CD4-positive, alpha-beta T cell treated with Interleukin-4 for 1 hour (primary cell): ENCODE measurements at regions not wholly inside any gene's neighbourhood (a gene's known extent, or its start where the extent isn't known, plus 50 kb on each side); places are given as distances from the start of the nearest gene placed in this dataset.
"Not testable (repeated sequence)": the region's sequence is repeated elsewhere in the genome, so short reads cannot be mapped to it uniquely, and the experiment has no call there.

Source experiments
- DNase-seq, 2 donors: peaks; one replicate each; pipeline ENCODE4 v3.0.0-alpha.2; 2020 to 2022

- no peak for DNase-seq
Observed at GRCh38 chr5:168093200-168093910, 198.1 kb upstream of the WWC1 start.

GRCh38 chr5:168096525-168096924 lies 194.9 kb upstream of the WWC1 start:
- DNase-seq: no peak

GRCh38 chr5:168097876-168098653 lies 193.4 kb upstream of the WWC1 start:
- no peak for DNase-seq

DNA sequence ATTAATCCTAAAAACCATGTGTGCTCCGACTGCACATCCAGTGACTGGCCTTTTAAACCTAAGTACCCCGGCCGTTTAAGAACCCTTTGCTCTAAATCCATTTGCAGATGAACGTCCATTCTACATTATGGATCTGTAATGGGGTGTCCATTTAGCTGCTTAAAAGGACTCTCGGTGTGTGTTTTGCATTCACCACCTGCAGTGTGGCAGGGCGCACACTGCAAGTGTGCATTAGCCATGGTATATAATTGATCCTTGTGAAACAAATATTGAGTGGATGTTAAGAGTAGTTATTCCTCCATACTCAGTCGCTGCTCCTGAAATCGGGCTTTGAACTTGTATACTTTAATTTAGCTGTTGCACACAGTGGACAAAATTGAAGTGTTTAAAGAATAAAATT lies 190.1 kb upstream of the WWC1 start:
- DNase-seq: no peak

GRCh38 chr5:168103018-168103417 lies 188.4 kb upstream of the WWC1 start:
- not testable (repeated sequence) for DNase-seq

- DNase-seq: no peak
Observed at GRCh38 chr5:168104350-168104749, 187.1 kb upstream of the WWC1 start.

DNA sequence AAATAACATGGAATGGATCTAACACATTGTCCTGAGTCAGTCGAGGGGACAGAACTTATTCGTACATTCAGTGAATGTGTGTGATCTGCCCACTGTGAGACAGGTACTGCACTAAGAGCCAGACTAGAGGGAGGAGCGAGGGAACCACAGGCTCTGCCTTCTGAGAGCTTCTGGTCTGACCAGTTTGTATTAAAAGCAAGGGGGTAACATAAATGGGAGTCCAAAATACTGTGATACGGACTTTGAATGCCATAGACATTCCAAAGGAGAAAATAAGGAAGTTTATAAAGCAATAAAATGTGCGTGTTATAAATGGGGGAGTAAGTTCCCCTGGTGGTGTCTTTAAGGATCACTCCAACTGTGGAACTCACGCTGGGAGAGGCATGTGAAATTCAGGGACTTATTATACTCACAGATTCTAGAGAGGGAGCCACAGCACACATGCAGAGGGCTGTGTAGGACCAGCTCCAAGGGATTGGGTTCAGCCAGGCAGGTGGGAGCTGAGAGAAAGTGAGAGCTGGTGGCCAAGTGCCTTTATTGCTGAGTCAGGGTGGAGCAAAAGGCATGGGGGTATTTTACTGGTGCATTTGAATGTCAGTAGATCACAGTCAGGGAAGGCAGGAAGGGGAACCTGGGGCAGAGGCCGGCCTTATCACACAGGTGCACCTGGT lies 186.5 kb upstream of the WWC1 start:
- DNase-seq: no peak

DNA sequence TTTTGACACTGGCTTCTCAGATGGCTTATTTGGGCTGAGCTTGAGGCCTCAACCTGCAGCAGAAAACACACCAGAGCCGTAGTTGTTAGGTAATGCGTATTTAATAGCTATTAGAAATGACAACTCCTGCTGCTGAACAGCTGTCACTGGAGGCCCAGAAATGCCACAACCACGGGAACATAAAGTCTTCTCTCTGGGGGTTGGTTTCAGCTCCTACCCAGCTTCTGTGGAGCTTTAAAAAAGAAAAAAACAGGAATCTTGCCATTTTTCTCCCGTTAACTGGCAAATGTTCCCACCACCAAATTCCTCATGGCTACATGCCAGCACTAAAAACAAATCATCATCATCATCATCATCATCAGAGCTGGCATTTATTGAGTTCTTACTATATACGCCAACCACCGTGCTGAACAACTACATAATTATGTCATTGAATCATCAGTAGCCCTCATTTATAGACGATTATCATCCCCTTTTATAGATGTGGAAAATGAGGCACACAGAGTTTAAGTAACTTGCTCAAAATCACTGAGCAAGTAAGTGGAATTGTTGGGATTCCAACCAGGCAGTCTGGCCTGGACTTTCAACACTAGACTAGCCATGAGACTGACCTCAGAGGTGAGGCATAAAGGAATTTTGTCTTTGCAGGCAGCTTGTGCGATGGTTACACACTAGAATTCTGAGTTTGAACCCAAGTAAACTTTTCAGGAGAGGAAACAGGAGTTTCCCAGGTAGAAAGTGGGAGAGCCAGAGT lies 185.3 kb upstream of the WWC1 start:
- DNase-seq: no peak

DNA sequence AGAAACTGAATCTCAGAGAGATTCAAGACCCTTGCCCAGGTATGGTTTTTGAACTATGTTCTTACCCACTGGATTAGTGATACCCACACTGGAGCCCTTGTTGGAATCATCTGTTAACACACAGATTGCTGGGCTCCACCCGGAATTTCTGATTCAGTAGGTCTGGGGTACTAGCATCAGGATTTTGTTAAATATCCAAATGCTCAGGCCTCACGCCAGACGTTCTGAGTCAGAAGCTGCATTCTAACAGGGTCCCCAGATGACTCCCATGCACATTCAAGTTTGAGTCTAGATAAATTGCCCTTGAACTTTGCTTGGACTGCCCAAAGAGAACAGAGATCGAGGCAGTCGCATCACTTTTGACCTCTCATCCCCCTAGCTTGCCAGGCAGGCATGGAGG lies 182.0 kb upstream of the WWC1 start:
- no peak for DNase-seq

- no peak for DNase-seq
Observed at GRCh38 chr5:168110384-168110783, 181.1 kb upstream of the WWC1 start.

DNA sequence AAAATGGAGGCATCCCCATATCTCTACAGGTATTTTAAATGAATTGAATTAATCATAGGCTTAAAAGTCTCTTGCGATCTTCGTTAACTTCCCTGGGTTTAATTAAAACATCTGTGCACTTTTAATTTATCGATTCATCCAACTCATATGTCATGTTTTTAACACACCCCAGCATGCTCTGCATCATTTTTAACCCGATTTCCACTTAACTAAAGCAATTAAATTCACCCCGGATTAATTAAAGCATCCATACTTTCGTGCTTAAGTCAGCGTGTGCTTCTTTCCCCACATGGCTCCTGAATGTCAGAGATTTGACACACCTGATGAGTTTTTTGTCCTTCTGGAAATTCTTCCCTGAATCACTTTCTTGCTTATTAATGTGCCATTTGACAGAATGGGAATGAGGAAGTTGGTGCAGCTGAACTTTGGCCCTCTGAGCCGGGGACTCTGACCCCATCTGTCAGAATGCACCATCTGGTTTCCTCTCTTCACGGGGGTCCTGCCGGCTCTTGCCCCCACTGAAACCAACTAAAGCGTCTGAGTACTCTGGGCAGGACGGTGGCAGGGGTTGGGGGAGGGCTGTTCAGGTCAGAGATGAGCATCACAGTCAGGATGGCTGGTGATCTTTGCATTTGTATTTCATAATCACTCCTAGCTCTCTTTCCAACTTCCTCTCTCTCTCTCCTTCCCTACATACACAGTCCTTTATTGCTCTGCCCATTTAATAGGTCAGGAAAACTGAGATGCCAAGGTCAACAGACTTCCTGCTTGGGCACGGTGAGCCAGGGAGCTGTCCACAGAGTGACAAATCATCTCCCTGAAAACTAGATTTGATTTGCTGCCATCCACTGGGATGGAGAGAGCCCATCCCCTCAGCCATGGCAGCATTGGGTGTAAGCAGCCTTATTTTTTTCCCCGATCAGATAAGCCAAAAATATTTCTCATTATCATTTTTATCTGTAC lies 180.3 kb upstream of the WWC1 start:
- no peak for DNase-seq

DNA sequence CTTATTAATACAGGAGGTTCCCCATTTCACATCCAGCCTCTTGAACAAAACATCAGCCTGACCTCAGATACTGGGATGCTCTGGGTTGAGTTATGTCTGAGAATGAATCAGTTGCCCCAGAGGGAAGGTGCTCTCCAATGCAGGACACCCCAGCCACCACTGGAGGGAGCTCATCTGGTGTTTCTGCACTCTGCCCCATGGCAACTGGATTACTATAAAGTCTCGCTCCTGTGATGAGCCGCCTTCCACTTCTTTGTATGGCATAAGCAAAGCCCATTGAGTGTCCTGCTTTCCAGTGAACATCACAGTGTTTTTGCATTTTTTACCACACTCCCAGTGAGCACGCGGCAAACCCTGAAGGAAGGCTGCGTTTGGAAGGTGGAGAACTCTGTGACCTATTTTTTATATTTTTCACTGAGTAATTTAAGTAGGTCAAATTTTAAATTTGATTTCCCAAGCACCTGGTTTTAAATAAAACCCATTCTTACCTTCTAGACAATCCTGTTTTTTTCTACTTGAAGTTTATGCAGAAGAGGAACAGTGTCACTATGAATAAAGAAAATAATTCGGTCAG lies 176.9 kb upstream of the WWC1 start:
- DNase-seq: peak; percentile 19 to 32

DNA sequence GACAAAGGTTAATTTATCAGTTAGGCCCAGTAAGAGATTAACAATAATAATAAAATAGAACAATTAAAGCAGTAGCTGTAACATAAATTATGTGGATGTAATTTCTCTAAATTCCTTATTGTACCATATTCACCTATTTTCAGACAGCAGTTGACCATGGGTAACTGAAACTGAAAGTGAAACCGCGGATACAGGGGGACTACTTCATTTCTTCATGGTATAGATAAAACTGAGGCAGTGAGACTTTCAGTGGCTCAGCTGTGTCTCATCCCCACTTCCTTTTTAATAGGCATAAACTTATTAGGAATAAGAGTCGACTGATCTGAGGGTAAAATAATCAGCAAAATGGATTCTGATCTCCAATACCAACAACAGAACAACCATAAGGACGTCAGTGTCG lies 174.0 kb upstream of the WWC1 start:
- no peak for DNase-seq

- no peak for DNase-seq
Observed at GRCh38 chr5:168118042-168118668, 173.3 kb upstream of the WWC1 start.

DNA sequence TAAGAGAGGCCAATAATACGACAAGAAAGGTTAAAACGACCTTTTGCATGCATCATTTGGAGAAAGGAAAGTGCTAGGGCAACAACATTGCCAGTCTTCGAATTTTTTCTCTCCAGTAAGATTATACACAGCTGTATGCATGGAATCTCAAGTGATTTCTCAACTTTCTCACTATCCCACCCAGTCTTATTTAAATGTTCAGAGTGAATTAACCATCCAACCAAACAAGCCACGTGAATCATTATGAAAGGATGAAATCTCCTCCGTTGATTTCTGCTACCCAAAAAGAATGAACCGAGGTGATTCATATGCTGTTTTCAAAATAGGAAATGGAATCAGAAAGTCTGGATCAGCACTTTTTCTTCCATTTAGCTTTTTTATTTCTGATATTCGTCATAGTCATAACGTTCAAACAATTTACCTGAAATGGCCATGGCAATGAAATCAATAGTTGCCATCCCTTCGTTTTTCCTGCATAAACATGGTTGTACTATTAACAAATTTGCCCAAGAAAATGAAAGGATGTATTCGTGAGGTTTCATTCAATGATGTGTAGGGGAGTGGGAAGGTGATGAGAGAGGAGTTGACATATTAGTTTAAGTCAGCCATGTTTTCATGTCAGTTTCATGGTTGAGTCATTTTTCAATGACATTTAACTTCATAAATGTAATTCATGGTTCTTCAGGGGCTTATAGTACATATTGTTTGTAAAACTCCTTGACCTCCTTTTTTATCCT lies 170.9 kb upstream of the WWC1 start:
- DNase-seq: no peak

DNA sequence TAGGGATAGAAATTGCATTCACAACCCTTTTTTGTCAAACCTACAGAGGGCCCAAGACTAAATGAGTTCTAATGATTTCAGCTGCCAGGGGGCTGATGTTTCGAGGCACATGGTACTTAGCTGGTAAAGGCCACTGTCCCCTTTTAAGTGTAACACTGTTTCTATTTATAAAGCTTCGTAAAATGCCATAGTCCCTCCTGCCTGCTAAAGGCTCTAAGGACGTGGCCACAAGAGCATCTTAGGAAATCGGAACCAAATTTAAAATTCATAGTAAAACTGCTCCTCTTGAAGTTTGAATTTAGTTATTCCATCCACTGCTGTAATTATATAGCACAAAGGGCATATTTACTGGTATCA lies 170.3 kb upstream of the WWC1 start:
- DNase-seq: no peak

DNA sequence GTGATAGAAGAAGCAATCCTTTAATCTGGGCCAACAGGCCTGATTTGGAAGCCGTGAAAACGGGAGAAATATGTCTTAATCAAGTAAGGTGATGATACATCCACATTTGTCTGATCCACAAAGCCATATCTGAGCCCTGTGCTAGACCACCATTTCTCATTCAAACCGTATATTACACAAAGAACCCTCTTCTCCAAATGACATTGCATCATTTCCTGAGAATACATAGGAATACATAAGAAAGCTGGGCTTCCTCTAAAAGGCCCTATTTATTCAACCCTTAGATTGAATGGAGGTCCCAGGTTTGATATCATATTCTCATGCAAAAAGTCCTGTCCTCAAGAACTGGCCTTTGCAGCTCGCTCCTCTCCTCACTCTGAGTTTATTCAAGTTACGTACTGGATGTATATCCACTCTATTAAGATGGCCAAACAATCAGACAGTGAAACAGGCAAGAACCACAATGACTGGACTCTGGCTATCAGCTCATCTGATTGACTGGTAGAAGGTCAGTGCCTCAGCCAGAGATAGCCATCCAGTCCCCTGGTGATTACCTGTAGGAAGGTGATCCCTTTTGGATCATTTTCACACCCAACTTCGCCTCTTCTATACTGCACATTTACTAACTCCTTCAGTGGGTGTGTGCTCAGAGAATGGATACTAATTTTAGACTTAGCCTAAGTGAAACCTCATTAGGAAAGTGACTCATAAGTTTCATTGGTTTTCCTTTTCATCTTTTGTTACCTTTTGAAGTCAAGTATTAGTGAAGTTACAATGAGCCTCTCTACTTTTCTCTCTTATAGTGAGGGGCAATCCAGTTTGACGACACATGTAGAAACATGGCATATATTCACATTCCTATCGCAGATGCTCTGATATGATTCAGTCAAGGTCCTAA lies 167.6 kb upstream of the WWC1 start:
- DNase-seq: no peak

- no peak for DNase-seq
Observed at GRCh38 chr5:168125445-168126199, 165.8 kb upstream of the WWC1 start.

DNA sequence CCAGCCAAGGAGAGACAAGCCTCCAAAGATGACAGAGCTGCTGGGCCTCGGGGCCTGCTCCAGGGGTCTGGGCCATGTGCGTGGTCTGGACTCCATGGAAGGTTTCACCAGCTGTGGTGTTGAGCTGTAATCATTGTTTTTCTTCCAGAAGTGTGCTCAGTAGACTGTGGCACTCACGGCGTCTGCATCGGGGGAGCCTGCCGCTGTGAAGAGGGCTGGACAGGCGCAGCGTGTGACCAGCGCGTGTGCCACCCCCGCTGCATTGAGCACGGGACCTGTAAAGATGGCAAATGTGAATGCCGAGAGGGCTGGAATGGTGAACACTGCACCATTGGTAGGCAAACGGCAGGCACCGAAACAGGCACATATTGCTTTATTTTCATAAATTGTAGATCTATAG lies 164.8 kb upstream of the WWC1 start:
- no peak for DNase-seq
